Stimulated activated effector memory CD8-positive, alpha-beta T cell treated with anti-CD3 and anti-CD28 coated beads, Interleukin-12 subunit alpha, Interleukin-12 subunit beta, amount 100 ng/mL, for 72 hours (primary cell): ENCODE measurements at regions not wholly inside any gene's neighbourhood (a gene's known extent, or its start where the extent isn't known, plus 50 kb on each side); places are given as distances from the start of the nearest gene placed in this dataset.

Experiments
- ATAC-seq: fragments of 150-1000 bp; cut with Tn5 transposase; 2 replicates; pipeline ENCODE4 v1.10.0; 2021
- DNase-seq, 2 donors: peaks; one replicate each; pipeline ENCODE4 v3.0.0; 2021 to 2022; ENCODE audit warnings: low spot score in 2 of 2
- H3K27ac Mint-ChIP-seq: one replicate; pipeline ENCODE4 v1.8.0; 2022; ENCODE audit warnings: mild to moderate bottlenecking, mixed read lengths
- H3K36me3 Mint-ChIP-seq: one replicate; pipeline ENCODE4 v1.8.0; 2022; ENCODE audit warnings: mild to moderate bottlenecking, mixed read lengths
- H3K4me1 Mint-ChIP-seq: one replicate; pipeline ENCODE4 v1.8.0; 2022; ENCODE audit warnings: mixed read lengths
- H3K4me3 Mint-ChIP-seq: one replicate; pipeline ENCODE4 v1.8.0; 2022; ENCODE audit warnings: mild to moderate bottlenecking, mixed read lengths
- H3K9me3 Mint-ChIP-seq: one replicate; pipeline ENCODE4 v1.8.0; 2022; ENCODE audit warnings: mixed read lengths

DNA sequence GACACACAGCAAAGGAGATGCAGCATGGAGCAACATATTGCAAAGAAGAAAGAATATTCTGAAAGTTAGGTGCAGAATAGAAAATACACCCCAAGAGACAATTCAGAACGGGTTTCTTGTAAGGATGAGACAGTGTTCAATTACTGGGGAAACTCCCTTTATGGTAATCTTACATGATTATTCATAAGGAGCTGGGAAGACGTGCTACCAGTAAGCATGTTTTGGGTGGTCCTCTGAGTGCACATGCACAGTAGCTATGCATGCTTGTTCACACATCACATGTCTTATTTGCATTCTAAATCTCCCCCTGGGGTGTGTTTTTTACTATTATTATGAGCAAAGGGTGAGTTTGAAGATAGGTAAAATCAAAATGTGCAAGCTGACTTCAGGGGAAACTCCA lies 1448.8 kb downstream of the TECRL start:
- no peaks in the 10 kb centered on the region for H3K4me1 Mint-ChIP-seq
- H3K4me3 Mint-ChIP-seq, result no peak overlapping the region
- no peak for DNase-seq
- no peaks in the 10 kb centered on the region for H3K9me3 Mint-ChIP-seq
- no peaks in the 10 kb centered on the region for H3K36me3 Mint-ChIP-seq
- H3K27ac Mint-ChIP-seq, result no peak overlapping the region
- ATAC-seq, result no peak

DNA sequence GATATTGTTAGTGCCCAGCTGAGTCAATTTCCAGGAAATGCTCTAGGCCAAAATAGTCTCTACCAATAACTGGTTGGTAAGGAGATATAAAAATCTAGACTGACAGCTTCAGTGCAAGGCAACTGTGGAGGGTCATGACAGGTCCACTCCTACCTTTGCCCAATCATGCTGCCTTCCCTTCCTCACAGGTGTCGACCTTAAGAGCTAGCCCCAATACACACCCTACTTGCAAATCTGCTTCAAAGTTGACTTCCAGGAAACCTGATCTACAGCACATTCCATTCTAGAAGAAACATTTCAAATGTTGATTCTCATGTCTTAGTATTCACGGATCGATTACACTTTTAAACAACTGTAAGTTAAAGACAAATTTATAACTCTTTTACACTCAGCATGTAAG lies 1455.5 kb downstream of the TECRL start:
- ATAC-seq (no peak), DNase-seq (no peak)
- Mint-ChIP-seq H3K4me1 (no peaks in the 10 kb centered on the region), H3K9me3 (peaks cover 6% of the 10 kb centered on the region), H3K27ac (no peak overlapping the region), H3K36me3 (no peaks in the 10 kb centered on the region), H3K4me3 (no peak overlapping the region)

DNA sequence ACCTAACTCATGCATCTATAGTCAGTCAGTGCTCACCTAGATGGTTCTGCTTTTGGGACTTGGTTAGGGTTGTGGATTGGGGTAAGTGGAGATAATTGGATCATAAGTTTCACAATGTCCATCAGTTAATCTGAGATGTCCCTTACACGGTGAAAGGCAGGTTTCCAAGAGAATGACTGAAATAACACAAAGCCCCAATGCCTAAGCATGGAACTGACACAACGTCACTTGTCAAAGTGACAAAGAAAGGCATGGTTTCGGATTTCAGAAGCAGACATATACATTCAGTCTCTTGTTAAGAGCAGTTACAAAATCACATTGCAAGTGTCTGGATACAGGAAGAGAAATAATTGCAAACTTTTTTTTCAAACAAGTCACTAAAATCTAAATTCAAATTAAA lies 1456.9 kb downstream of the TECRL start:
- Mint-ChIP-seq H3K36me3 (no peaks in the 10 kb centered on the region), H3K9me3 (peaks cover 6% of the 10 kb centered on the region), H3K4me3 (no peak overlapping the region), H3K4me1 (no peaks in the 10 kb centered on the region), H3K27ac (no peak overlapping the region)
- ATAC-seq, result no peak
- DNase-seq, result no peak

DNA sequence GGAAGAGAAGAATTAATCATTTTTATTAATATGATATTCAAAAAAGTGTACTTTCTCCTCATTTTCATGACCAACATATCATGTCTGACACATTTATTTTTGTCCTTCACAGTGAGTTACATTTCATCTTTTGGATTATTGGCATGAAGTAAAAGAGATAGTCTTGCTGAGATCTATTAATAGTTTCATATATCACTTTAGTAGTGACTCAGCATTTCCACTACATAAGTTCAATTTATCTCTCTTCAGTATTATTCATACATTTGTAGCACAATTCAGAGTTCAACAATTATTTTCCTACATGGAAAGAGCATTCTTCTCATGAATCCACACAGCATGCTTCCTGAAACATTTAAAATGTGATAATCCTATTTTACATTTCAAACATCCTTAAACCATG lies 1461.1 kb downstream of the TECRL start:
- H3K36me3 Mint-ChIP-seq, result no peaks in the 10 kb centered on the region
- no peak overlapping the region for H3K4me3 Mint-ChIP-seq
- DNase-seq (no peak), ATAC-seq (no peak)
- peaks cover 10% of the 10 kb centered on the region for H3K9me3 Mint-ChIP-seq
- no peaks in the 10 kb centered on the region for H3K4me1 Mint-ChIP-seq
- H3K27ac Mint-ChIP-seq, result no peak overlapping the region

DNA sequence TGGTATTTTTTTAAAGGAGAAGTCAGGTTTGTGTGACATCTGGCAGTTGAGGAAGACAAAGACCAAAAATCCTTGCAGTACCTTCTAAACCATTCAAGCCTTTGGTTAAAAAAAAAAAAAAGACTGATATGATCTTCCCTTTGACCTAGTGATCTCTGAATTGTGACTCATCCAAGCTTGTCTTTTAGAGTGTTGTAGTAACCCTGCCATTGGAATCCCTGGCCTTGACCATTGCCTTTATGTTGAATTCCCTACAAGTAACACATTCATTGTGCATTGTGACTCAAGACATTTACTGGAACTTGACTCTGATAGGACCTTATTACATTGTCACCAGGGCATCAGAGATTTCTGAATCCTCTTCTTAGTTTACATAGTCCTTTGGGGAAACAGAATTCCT lies 1469.0 kb downstream of the TECRL start:
- no peak overlapping the region for H3K27ac Mint-ChIP-seq
- H3K4me3 Mint-ChIP-seq, result no peak overlapping the region
- no peaks in the 10 kb centered on the region for H3K4me1 Mint-ChIP-seq
- ATAC-seq (no peak), DNase-seq (no peak)
- no peaks in the 10 kb centered on the region for H3K36me3 Mint-ChIP-seq
- H3K9me3 Mint-ChIP-seq, result peaks cover 32% of the 10 kb centered on the region

DNA sequence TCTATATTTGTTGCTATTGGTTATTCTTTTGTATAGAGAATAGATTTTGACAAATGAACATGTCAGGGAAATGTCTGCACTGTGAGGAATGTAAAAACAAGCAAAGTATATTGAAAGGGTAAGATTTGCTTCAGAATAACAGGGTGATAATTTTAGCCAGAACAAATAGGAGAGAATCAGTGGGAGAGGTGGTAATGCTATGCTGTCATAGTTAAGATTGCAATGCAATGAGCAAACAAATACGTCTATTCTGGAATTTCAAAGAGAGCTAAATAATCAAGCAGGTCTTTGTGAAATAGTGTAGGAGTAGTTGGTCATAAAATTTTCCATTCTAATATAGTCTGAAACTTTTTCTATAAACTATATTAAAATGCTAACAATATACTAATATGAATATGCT lies 1478.4 kb downstream of the TECRL start:
- no peak for DNase-seq
- Mint-ChIP-seq H3K27ac (no peak overlapping the region), H3K9me3 (peaks cover 36% of the 10 kb centered on the region), H3K36me3 (no peaks in the 10 kb centered on the region), H3K4me3 (no peak overlapping the region), H3K4me1 (no peaks in the 10 kb centered on the region)
- ATAC-seq, result no peak

DNA sequence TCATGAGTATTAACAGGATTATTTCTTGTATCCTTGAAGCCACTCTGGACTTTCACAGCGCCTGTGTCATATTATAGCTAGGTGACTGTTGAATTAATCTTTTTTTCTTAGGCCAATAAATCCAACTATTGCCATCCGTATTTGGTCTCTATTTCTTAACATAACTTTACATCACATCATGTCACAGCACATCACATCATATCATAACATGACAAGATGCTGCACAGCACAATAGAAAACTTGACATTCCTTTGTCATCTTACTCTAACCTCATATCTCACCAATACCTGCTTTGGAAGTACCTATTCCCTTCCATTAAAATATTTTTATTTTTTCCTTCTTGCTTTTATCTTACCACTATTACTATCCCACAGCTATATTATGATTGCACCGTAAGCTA lies 1480.8 kb downstream of the TECRL start:
- no peak overlapping the region for H3K4me3 Mint-ChIP-seq
- peaks cover 29% of the 10 kb centered on the region for H3K9me3 Mint-ChIP-seq
- H3K36me3 Mint-ChIP-seq, result no peaks in the 10 kb centered on the region
- no peak overlapping the region for H3K27ac Mint-ChIP-seq
- DNase-seq (no peak), ATAC-seq (no peak)
- no peaks in the 10 kb centered on the region for H3K4me1 Mint-ChIP-seq

DNA sequence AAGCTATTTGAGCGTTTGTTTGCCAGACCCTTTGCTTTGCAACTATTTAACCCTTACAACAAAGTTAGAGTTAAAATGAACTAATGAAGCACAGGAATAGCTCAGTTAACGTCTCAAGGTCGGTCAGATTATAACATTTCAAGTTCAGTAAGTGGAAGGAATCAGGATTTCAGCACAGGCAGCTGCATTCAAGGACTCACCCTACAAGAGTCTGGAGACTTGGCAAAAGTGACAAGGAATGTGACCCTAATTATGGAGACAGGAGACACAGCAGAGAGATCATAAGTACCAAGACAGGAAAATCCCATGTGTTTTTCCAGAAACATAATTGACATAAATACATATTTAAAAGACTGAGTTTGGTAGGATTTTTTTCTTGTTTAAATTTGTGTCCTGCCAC lies 1481.7 kb downstream of the TECRL start:
- H3K4me1 Mint-ChIP-seq, result no peaks in the 10 kb centered on the region
- H3K36me3 Mint-ChIP-seq, result no peaks in the 10 kb centered on the region
- ATAC-seq, result no peak
- DNase-seq, result no peak
- H3K9me3 Mint-ChIP-seq, result peaks cover 30% of the 10 kb centered on the region
- H3K4me3 Mint-ChIP-seq, result no peak overlapping the region
- no peak overlapping the region for H3K27ac Mint-ChIP-seq

DNA sequence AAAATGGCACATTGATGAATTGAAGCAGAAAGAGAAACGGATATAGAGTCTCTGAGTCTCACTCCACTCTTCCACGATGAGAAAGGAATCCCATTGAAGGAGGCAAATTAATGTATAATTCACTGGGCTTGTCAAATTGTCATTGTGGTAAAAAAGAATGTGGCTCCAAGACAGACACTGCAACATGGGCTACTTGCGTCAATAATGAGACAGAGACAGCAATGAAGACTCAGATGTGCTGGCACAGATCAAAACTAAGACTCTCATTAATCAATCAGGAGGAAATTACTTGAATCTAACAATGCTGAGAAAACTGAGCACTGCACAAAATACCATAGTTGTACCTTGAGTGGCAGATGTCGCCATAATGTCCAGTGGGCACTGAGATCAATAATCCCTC lies 1485.5 kb downstream of the TECRL start:
- H3K4me3 Mint-ChIP-seq, result no peak overlapping the region
- no peak for ATAC-seq
- H3K27ac Mint-ChIP-seq, result no peak overlapping the region
- peaks cover 21% of the 10 kb centered on the region for H3K9me3 Mint-ChIP-seq
- DNase-seq, result no peak
- H3K4me1 Mint-ChIP-seq, result no peaks in the 10 kb centered on the region
- H3K36me3 Mint-ChIP-seq, result no peaks in the 10 kb centered on the region

DNA sequence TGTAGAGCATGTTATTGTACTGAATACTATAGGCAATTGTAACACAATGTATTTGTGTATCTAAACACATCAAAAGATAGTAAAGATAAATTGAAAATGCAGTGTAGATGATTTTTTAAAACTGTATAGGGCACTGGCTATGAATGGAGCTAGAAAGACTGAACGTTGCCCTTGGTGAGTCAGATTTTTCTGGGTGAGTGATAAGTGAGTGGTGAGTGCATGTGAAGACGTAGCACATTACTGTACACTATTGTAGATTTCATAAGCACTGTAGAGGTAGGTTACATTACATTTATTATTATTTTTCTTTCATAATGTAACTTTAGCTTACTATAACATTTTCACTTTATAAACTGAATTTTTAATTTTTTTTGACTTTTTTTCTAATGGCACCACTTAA lies 1491.6 kb downstream of the TECRL start:
- Mint-ChIP-seq H3K27ac (no peak overlapping the region), H3K9me3 (peaks cover 4% of the 10 kb centered on the region), H3K4me1 (no peaks in the 10 kb centered on the region), H3K36me3 (no peaks in the 10 kb centered on the region), H3K4me3 (no peak overlapping the region)
- DNase-seq (no peak), ATAC-seq (no peak)

DNA sequence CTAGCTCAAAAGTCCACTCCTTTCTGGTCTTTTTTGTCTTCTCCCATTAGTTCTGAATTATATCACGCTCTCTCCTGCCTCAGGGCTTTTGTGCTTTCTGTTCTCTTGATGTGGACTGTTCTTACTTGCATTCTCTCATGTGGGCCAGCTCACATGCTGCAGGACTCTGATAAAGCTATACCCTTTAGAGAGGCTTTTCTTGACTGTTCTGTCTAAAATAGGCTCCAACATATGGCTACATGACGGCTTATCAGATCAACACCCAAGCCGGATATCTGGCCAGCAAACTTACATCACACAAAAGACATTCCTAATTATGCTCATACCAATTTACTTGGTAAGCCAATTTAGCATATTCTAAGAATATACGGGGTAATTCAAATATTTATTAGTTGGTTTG lies 1494.5 kb downstream of the TECRL start:
- Mint-ChIP-seq H3K4me3 (no peak overlapping the region), H3K36me3 (no peaks in the 10 kb centered on the region), H3K27ac (no peak overlapping the region), H3K9me3 (peaks cover 14% of the 10 kb centered on the region), H3K4me1 (no peaks in the 10 kb centered on the region)
- DNase-seq (no peak), ATAC-seq (no peak)

DNA sequence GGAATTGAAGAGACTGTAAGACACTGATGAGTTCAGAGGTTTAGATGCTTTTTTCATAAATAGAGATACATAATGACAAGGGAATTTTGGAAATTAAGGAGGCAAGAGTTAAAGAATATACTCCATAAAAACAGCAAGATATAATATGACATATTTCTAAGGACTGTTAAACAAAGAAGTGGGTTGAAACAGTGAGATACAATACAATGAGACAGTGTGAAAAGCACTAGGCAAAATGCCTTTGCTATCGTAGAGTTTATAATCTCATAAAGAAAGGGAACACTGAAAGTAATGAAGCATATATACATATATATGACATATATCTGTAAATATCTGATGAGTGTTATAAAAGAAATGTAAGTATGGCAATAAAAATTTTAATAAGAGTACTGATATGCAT lies 1496.2 kb downstream of the TECRL start:
- Mint-ChIP-seq H3K27ac (no peak overlapping the region), H3K4me1 (no peaks in the 10 kb centered on the region), H3K9me3 (peaks cover 14% of the 10 kb centered on the region), H3K36me3 (no peaks in the 10 kb centered on the region), H3K4me3 (no peak overlapping the region)
- ATAC-seq, result no peak
- DNase-seq, result no peak

DNA sequence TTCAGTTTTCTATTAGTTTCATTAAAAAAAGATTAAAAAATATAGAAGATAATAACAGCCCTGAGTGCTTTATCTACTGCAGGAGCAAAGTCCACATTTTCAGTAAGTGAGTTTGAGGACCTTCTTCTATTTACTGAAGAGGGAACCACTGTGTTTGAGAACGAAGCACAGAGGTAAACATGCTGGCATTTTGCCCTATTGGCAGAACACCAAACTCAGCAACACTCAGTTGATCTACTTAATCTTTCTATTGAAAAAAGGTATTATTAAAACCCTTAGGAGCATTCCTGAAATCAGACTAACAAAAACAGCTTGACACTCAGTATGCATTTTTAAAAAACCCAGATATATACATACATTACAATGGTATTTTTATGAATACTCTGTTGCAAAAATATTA lies 1496.7 kb downstream of the TECRL start:
- ATAC-seq (no peak), DNase-seq (no peak)
- no peaks in the 10 kb centered on the region for H3K36me3 Mint-ChIP-seq
- no peaks in the 10 kb centered on the region for H3K4me1 Mint-ChIP-seq
- H3K9me3 Mint-ChIP-seq, result peaks cover 14% of the 10 kb centered on the region
- H3K27ac Mint-ChIP-seq, result no peak overlapping the region
- no peak overlapping the region for H3K4me3 Mint-ChIP-seq

DNA sequence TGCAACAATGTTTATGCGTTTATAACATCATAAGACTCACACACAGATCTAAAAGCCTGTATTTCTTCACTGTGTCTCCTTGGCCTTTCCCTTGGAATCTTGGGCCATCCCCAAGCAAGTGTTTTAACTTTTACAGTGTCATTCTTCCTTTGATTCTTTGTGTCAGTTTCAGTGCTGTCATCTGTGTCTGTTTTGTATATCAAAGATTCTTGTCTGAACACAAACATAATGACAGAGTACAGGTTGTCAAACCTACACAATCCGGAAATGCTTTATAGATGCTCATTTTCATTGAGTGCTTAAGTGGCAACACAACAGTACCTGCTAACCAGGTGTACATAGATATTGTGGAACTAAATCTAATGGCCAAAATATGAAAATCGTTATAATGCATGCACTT lies 1500.0 kb downstream of the TECRL start:
- no peak overlapping the region for H3K4me3 Mint-ChIP-seq
- no peaks in the 10 kb centered on the region for H3K4me1 Mint-ChIP-seq
- H3K9me3 Mint-ChIP-seq, result peaks cover 10% of the 10 kb centered on the region
- no peak for ATAC-seq
- no peak for DNase-seq
- no peak overlapping the region for H3K27ac Mint-ChIP-seq
- no peaks in the 10 kb centered on the region for H3K36me3 Mint-ChIP-seq

DNA sequence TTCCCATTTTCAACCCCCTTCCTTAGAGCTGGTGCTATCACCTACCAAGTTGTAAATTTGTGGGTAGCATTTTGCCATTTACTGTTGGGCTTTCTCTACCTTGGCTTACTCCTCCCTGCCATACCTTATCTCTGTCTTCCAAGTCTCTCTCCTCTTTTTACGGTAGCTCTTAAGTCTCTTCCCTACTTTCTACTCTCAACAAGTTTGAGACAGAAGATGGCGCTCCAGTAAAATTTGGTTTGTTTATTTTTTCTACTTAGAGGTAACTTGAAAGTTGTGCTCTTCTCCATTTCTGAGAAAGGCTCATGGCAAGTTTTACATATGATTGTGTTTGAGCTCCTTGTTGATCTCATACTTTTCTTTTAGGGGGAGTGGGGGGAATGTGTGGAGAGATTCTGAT lies 1508.1 kb downstream of the TECRL start:
- H3K27ac Mint-ChIP-seq, result no peak overlapping the region
- H3K4me1 Mint-ChIP-seq, result no peaks in the 10 kb centered on the region
- H3K36me3 Mint-ChIP-seq, result no peaks in the 10 kb centered on the region
- H3K4me3 Mint-ChIP-seq, result no peak overlapping the region
- DNase-seq, result no peak
- peaks cover 23% of the 10 kb centered on the region for H3K9me3 Mint-ChIP-seq
- no peak for ATAC-seq

DNA sequence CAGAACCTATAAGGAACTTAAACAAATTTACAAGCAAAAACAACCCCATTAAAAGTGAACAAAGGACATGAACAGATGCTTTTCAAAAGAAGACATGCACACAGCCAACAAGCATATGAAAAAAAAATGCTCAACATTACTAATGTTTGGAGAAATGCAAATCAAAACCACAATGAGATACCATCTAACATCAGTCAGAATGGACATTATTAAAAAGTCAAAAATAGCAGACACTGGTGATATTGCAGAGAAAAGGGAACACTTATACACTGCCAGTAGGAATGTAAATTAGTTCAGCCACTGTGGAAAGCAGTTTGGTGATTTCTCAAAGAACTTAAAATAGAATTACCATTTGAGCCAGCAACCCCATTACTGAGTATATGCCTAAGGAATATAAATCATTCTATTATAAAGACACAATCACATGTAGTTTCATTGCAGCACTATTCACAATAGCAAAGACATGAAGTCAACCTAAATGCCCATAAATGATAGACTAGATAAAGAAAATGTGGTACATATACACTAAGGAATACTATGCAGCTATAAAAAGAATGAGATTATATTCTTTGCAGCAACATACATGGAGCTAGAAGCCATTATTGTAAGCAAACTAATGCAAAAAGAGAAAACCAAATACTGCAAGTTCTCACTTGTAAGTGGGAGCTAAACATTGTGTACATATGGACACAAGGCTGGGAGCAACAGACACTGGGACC lies 1509.4 kb downstream of the TECRL start:
- DNase-seq (no peak), ATAC-seq (no peak)
- Mint-ChIP-seq H3K4me1 (no peaks in the 10 kb centered on the region), H3K36me3 (no peaks in the 10 kb centered on the region), H3K27ac (no peak overlapping the region), H3K9me3 (peaks cover 26% of the 10 kb centered on the region), H3K4me3 (no peak overlapping the region)

DNA sequence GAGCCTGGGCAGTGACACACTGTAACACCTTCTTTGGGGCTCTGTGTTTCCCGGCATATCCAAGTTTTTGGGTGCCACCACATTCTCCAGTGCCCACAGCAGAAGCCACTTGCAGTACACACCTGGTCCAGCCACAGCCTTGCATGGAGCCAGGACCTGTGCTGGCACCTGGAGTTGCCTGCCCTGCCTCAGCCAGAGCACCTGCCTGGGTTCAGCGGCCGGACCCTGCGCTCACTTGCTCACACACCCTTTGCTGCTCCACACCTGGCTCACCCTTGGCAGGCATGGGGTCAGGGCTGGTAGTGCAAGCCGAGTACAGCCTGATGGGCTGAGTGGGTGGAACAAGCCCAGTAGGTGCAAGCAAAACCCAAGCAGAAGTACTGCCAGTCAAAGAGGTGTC lies 1511.1 kb downstream of the TECRL start:
- Mint-ChIP-seq H3K9me3 (peaks cover 21% of the 10 kb centered on the region), H3K27ac (no peak overlapping the region), H3K4me3 (no peak overlapping the region), H3K36me3 (no peaks in the 10 kb centered on the region), H3K4me1 (no peaks in the 10 kb centered on the region)
- DNase-seq, result no peak
- no peak for ATAC-seq
